ENCODE measurements at regions not wholly inside any gene's neighbourhood (a gene's known extent, or its start where the extent isn't known, plus 50 kb on each side); places are given as distances from the start of the nearest gene placed in this dataset.
A peak's percentile ranks its signal among the peaks of the same experiment; 100 is the strongest.

- no peak for DNase-seq
Measured at GRCh38 chr6:165077876-165078275, 231.5 kb downstream of the C6orf118 start.

GRCh38 chr6:165071906-165072305 is 237.5 kb downstream of the C6orf118 start:
- no peak for DNase-seq

- DNase-seq: no peak
Measured at GRCh38 chr6:165060720-165061119, 248.7 kb downstream of the C6orf118 start.

- no peak for DNase-seq
Measured at GRCh38 chr6:165059032-165059431, 250.4 kb downstream of the C6orf118 start.

- DNase-seq: no peak
Measured at GRCh38 chr6:165056292-165056691, 253.1 kb downstream of the C6orf118 start.

GRCh38 chr6:165055231-165055630 is 254.2 kb downstream of the C6orf118 start:
- DNase-seq: no peak

GRCh38 chr6:165052561-165053480 is 256.6 kb downstream of the C6orf118 start:
- no peak for DNase-seq

- peak; percentile 23 to 65 for DNase-seq
Measured at GRCh38 chr6:165049362-165049761, 260.0 kb downstream of the C6orf118 start.

GRCh38 chr6:165047952-165048351 is 261.5 kb downstream of the C6orf118 start:
- no peak for DNase-seq

GRCh38 chr6:165045631-165046030 is 263.8 kb downstream of the C6orf118 start:
- no peak for DNase-seq

- no peak for DNase-seq
Measured at GRCh38 chr6:165042912-165043311, 266.5 kb downstream of the C6orf118 start.

- no peak for DNase-seq
Measured at GRCh38 chr6:165040440-165040839, 269.0 kb downstream of the C6orf118 start.

- DNase-seq: no peak
Measured at GRCh38 chr6:165034271-165034741, 275.1 kb downstream of the C6orf118 start.

GRCh38 chr6:165031502-165031901 is 277.9 kb downstream of the C6orf118 start:
- no peak for DNase-seq

- no peak for DNase-seq
Measured at GRCh38 chr6:165025040-165025439, 284.4 kb downstream of the C6orf118 start.

GRCh38 chr6:165019681-165020080 is 289.7 kb downstream of the C6orf118 start:
- no peak for DNase-seq

GRCh38 chr6:165015676-165016075 is 293.7 kb downstream of the C6orf118 start:
- no peak for DNase-seq

GRCh38 chr6:165013701-165014100 is 295.7 kb downstream of the C6orf118 start:
- DNase-seq: no peak

GRCh38 chr6:165012183-165012582 is 297.2 kb downstream of the C6orf118 start:
- DNase-seq: no peak

- DNase-seq: no peak
Measured at GRCh38 chr6:165010556-165011535, 298.6 kb downstream of the C6orf118 start.

- DNase-seq: no peak
Measured at GRCh38 chr6:165008971-165009370, 300.4 kb downstream of the C6orf118 start.

GRCh38 chr6:165002866-165003265 is 306.5 kb downstream of the C6orf118 start:
- no peak for DNase-seq

GRCh38 chr6:165002358-165002757 is 307.0 kb downstream of the C6orf118 start:
- no peak for DNase-seq
